HG03196 (cell line): ENCODE measurements at regions not wholly inside any gene's neighbourhood (a gene's known extent, or its start where the extent isn't known, plus 50 kb on each side); places are given as distances from the start of the nearest gene placed in this dataset.
"Not testable (repeated sequence)": the region's sequence is repeated elsewhere in the genome, so short reads cannot be mapped to it uniquely, and the experiment has no call there.

Source experiments
- ATAC-seq: cut with Tn5 transposase; IDR thresholded peaks from one replicate; pipeline ENCODE4 v1.9.1; 2021; ENCODE audit not compliant: unreplicated experiment

- no peak for ATAC-seq
Measured at GRCh38 chr14:89699071-89699470, 255.5 kb downstream of the EFCAB11 start.

- ATAC-seq, result no peak
Measured at GRCh38 chr14:89697281-89698060, 257.1 kb downstream of the EFCAB11 start.

- no peak for ATAC-seq
Measured at GRCh38 chr14:89695846-89696245, 258.7 kb downstream of the EFCAB11 start.

GRCh38 chr14:89690139-89690538 lies 264.4 kb downstream of the EFCAB11 start:
- ATAC-seq, result no peak

- ATAC-seq, result not testable (repeated sequence)
Measured at GRCh38 chr14:89689711-89690110, 264.8 kb downstream of the EFCAB11 start.

- no peak for ATAC-seq
Measured at GRCh38 chr14:89688507-89689211, 265.9 kb downstream of the EFCAB11 start.

- ATAC-seq, result not testable (repeated sequence)
Measured at GRCh38 chr14:89687129-89687528, 267.4 kb downstream of the EFCAB11 start.

- ATAC-seq, result no peak
Measured at GRCh38 chr14:89684139-89684538, 267.1 kb upstream of the FOXN3 start.

GRCh38 chr14:89681086-89682018 lies 264.3 kb upstream of the FOXN3 start:
- ATAC-seq, result no peak

GRCh38 chr14:89680156-89680555 lies 263.1 kb upstream of the FOXN3 start:
- ATAC-seq, result no peak

- ATAC-seq, result no peak
Measured at GRCh38 chr14:89678768-89679167, 261.7 kb upstream of the FOXN3 start.

GRCh38 chr14:89675590-89675989 lies 258.6 kb upstream of the FOXN3 start:
- ATAC-seq, result no peak

- ATAC-seq, result no peak
Measured at GRCh38 chr14:89674936-89675335, 257.9 kb upstream of the FOXN3 start.

- no peak for ATAC-seq
Measured at GRCh38 chr14:89674240-89674639, 257.2 kb upstream of the FOXN3 start.

- no peak for ATAC-seq
Measured at GRCh38 chr14:89673512-89674225, 256.6 kb upstream of the FOXN3 start.

- no peak for ATAC-seq
Measured at GRCh38 chr14:89672636-89673511, 255.8 kb upstream of the FOXN3 start.

GRCh38 chr14:89669193-89669592 lies 252.2 kb upstream of the FOXN3 start:
- no peak for ATAC-seq

GRCh38 chr14:89667983-89668382 lies 250.9 kb upstream of the FOXN3 start:
- no peak for ATAC-seq

- not testable (repeated sequence) for ATAC-seq
Measured at GRCh38 chr14:89665300-89666081, 248.5 kb upstream of the FOXN3 start.
